ENCODE measurements at regions not wholly inside any gene's neighbourhood (a gene's known extent, or its start where the extent isn't known, plus 50 kb on each side); places are given as distances from the start of the nearest gene placed in this dataset.
"Not testable (repeated sequence)": the region's sequence is repeated elsewhere in the genome, so short reads cannot be mapped to it uniquely, and the experiment has no call there.

- Histone ChIP-seq H3K36me3 (ENCODE audit: control insufficient read depth, insufficient read depth, low read length) (no peaks in the 10 kb centered on the region), H3K27me3 (ENCODE audit: control insufficient read depth, insufficient read depth, low read length) (no peaks in the 10 kb centered on the region), H3K4me3 (ENCODE audit: low read depth, low read length) (no peak overlapping the region)
- DNase-seq (ENCODE audit: low read depth) = no peak
- TF ChIP-seq CTCF (IDR thresholded peaks at IDR 0.05; ENCODE audit: insufficient read depth, low read length, poor library complexity, severe bottlenecking) = no peak
These were observed 134.5 kb upstream of the SEMA6A start for GRCh38 chr5:116709082-116709481.

GRCh38 chr5:116705121-116705519 is 130.5 kb upstream of the SEMA6A start:
- DNase-seq (ENCODE audit: low read depth); H3K36me3 ChIP-seq (ENCODE audit: control insufficient read depth, insufficient read depth, low read length); H3K4me3 ChIP-seq (ENCODE audit: low read depth, low read length); H3K27me3 ChIP-seq (ENCODE audit: control insufficient read depth, insufficient read depth, low read length): not testable (repeated sequence)

- H3K4me3 ChIP-seq (ENCODE audit: low read depth, low read length) = no peak overlapping the region
- no peak for DNase-seq (ENCODE audit: low read depth)
- H3K27me3 ChIP-seq (ENCODE audit: control insufficient read depth, insufficient read depth, low read length) = no peaks in the 10 kb centered on the region
- TF ChIP-seq CTCF (IDR thresholded peaks at IDR 0.05; ENCODE audit: insufficient read depth, low read length, poor library complexity, severe bottlenecking) = no peak
- no peaks in the 10 kb centered on the region for H3K36me3 ChIP-seq (ENCODE audit: control insufficient read depth, insufficient read depth, low read length)
These were observed 129.3 kb upstream of the SEMA6A start for GRCh38 chr5:116703941-116704340.

GRCh38 chr5:116703328-116703727 is 128.7 kb upstream of the SEMA6A start:
- no peak for DNase-seq (ENCODE audit: low read depth)
- TF ChIP-seq CTCF (IDR thresholded peaks at IDR 0.05; ENCODE audit: insufficient read depth, low read length, poor library complexity, severe bottlenecking) = no peak
- no peaks in the 10 kb centered on the region for H3K36me3 ChIP-seq (ENCODE audit: control insufficient read depth, insufficient read depth, low read length)

GRCh38 chr5:116702776-116703175 is 128.2 kb upstream of the SEMA6A start:
- no peak for DNase-seq (ENCODE audit: low read depth)
- Histone ChIP-seq H3K36me3 (ENCODE audit: control insufficient read depth, insufficient read depth, low read length) (no peaks in the 10 kb centered on the region), H3K4me3 (ENCODE audit: low read depth, low read length) (no peak overlapping the region), H3K27me3 (ENCODE audit: control insufficient read depth, insufficient read depth, low read length) (no peaks in the 10 kb centered on the region)
- no peak for TF ChIP-seq CTCF (IDR thresholded peaks at IDR 0.05; ENCODE audit: insufficient read depth, low read length, poor library complexity, severe bottlenecking)

More at GRCh38 chr5:116703328-116703727, 128.7 kb upstream of the SEMA6A start:
- Histone ChIP-seq H3K4me3 (ENCODE audit: low read depth, low read length) (no peak overlapping the region), H3K27me3 (ENCODE audit: control insufficient read depth, insufficient read depth, low read length) (no peaks in the 10 kb centered on the region)

GRCh38 chr5:116699332-116699731 is 124.7 kb upstream of the SEMA6A start:
- TF ChIP-seq CTCF (IDR thresholded peaks at IDR 0.05; ENCODE audit: insufficient read depth, low read length, poor library complexity, severe bottlenecking) = no peak
- no peaks in the 10 kb centered on the region for H3K27me3 ChIP-seq (ENCODE audit: control insufficient read depth, insufficient read depth, low read length)
- no peak overlapping the region for H3K4me3 ChIP-seq (ENCODE audit: low read depth, low read length)
- no peak for DNase-seq (ENCODE audit: low read depth)
- H3K36me3 ChIP-seq (ENCODE audit: control insufficient read depth, insufficient read depth, low read length) = no peaks in the 10 kb centered on the region

Data from kidney epithelial cell (primary cell).